ENCODE measurements at regions not wholly inside any gene's neighbourhood (a gene's known extent, or its start where the extent isn't known, plus 50 kb on each side); places are given as distances from the start of the nearest gene placed in this dataset.

DNA sequence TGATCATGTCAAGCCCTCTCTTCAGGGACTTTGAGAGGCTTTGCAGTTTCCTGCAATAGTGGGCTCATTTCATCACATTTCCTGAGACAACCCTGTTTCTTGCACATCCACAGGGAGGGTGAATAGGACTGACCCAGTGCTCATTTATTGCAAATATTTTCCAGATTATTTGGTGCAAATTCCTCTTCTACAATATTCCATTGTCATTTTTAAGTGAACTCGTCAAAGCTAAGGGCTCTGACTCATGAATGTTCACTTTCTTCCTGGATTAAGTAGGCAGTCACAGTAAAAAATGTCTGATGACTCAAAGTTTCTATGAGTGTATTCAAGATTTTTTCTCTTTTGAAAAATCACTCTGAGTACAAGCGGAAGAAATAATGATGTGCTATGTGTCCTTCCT is 225.5 kb upstream of the GALNT5 start:
- TF ChIP-seq, protein P1, sequence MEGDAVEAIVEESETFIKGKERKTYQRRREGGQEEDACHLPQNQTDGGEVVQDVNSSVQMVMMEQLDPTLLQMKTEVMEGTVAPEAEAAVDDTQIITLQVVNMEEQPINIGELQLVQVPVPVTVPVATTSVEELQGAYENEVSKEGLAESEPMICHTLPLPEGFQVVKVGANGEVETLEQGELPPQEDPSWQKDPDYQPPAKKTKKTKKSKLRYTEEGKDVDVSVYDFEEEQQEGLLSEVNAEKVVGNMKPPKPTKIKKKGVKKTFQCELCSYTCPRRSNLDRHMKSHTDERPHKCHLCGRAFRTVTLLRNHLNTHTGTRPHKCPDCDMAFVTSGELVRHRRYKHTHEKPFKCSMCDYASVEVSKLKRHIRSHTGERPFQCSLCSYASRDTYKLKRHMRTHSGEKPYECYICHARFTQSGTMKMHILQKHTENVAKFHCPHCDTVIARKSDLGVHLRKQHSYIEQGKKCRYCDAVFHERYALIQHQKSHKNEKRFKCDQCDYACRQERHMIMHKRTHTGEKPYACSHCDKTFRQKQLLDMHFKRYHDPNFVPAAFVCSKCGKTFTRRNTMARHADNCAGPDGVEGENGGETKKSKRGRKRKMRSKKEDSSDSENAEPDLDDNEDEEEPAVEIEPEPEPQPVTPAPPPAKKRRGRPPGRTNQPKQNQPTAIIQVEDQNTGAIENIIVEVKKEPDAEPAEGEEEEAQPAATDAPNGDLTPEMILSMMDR (IDR thresholded peaks at IDR 0.05; ENCODE audit: low read depth, low read length), result no peak
- peak; percentile 30 for DNase-seq (ENCODE audit: extremely low read depth, low read depth)

DNA sequence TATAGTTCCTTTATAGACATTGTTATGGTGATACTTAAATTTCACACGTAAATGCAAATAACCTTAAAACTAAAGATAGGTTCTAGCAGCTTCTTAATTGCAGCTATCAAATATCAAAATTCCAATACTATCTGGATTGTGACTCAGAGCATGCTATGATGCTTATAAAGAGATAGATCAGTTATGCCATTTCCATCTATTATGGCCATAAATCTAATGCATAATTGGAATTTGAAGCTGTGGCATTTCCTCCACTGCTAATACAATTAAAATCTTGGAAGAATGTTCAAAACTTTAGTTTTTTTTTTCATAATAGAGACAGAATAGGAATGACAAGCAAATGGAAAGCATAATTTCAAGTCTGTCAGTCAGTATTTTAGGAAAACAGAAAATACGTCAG is 220.8 kb upstream of the GALNT5 start:
- TF ChIP-seq, protein P1 (IDR thresholded peaks at IDR 0.05; ENCODE audit: low read depth, low read length), result no peak

DNA sequence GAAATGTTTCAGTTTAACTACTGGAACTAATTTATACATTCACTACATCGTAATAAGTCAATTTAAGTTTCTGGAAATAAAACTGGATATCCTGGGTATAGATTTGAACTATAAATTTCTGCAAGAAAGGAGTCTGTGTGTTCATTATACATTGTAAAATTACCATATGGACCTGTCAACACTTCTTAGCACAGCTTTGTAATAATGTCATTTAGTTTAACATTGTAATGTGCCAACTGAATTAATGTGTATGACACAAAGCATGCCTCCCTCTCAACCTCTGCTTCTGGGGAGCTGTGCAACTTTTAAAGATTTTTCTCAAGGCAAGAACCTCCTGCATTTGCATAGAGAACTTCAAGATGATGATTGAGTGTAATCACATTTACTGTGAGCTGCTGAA is 213.7 kb upstream of the GALNT5 start:
- no peak for DNase-seq (ENCODE audit: extremely low read depth, low read depth)
- TF ChIP-seq, protein P1 (IDR thresholded peaks at IDR 0.05; ENCODE audit: low read depth, low read length), result no peak

More for the DNA sequence above, 220.8 kb upstream of the GALNT5 start:
- no peak for DNase-seq (ENCODE audit: extremely low read depth, low read depth)

DNA sequence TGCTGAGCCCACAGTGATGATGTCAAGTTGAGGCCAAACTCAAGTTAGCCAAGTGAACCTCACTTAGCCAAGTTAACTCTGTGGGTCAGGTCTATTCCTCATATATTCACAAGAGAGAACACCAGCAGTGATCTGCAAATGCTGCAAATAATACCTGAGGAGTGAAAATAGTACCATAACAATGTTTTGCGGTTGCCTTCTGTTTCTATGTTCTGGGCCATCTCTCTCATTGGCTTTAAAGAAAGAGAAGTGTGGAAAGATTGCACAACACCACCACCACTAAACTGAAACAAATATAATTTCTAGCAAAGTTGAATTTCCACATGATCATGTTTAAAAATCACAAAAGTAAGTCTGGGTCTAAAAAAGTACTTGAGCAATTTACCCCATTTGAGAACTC is 211.1 kb upstream of the GALNT5 start:
- DNase-seq (ENCODE audit: extremely low read depth, low read depth), result no peak

DNA sequence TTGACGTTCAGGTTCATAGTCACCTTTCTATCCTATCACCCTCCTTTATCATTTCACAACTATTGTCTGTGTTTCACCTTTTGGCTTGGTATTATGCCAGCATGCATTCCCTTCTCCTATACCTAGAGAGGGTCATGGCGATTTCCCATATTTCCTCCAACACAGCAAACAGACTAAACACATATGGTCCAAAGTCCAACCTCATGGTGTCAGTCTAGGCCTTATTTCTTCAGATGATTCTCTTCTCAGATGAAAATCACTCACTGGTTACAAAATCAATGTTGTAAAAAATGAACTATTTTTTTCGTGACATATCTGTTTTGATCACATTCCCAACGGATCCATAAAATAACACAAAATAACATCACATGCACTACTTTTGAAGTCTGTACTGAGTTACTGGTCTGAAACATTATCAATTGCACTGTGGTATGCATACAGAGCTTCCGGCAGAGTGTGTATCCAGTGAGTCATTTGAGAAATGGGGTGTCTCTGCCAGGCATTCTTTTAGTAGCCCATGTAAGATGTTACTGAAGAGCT is 204.8 kb upstream of the GALNT5 start:
- DNase-seq (ENCODE audit: extremely low read depth, low read depth), result peak; percentile 41
- TF ChIP-seq, protein P1 (IDR thresholded peaks at IDR 0.05; ENCODE audit: low read depth, low read length), result no peak

More for the DNA sequence above, 211.1 kb upstream of the GALNT5 start:
- TF ChIP-seq, protein P1 (IDR thresholded peaks at IDR 0.05; ENCODE audit: low read depth, low read length), result no peak

DNA sequence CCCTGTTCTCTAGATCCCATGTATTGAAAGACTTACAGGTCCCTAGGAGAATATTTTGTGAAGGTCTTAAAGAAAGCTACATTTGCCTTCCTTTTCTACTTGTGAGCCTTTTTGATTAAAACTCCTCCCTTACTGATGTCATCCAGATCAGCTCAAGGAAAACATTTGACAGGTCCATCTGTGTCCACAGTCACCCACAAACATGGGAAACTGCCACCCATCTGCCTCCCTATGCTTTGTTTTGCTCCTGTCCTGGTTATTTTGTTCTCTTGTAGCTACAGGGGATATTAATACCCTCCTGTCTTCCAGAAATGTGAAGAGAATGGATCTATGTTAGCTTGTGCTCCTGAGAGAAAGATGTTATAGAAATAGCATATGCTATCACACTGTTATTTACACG is 203.6 kb upstream of the GALNT5 start:
- no peak for DNase-seq (ENCODE audit: extremely low read depth, low read depth)
- TF ChIP-seq, protein P1 (IDR thresholded peaks at IDR 0.05; ENCODE audit: low read depth, low read length), result no peak

DNA sequence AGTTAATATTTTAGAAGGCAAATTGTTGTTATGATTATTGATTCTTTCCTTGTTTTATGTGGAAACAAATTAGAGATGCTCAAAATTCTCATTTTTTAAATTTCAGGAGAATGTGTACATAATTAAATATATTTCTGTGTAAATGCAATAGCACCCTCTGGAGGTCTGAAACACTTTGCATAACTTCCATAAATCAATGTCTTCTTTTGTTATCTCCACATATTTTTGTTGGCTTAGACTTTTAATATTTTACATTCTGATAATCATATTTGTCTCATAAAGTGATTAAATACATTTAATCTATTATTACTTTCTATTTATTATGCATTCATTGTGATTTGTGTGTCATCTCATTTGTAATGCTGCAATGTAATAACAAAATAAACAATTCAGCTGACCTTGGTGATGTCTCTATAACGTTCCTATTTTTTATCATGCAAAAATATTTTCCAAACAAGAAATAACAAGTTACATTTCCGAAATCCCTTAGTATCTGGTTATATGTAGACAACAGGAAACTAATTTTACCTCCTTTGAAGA is 201.8 kb upstream of the GALNT5 start:
- TF ChIP-seq, protein P1 (IDR thresholded peaks at IDR 0.05; ENCODE audit: low read depth, low read length), result peak; percentile 61
- no peak for DNase-seq (ENCODE audit: extremely low read depth, low read depth)

Data from AG09319 (cell line).